ENCODE measurements at regions not wholly inside any gene's neighbourhood (a gene's known extent, or its start where the extent isn't known, plus 50 kb on each side); places are given as distances from the start of the nearest gene placed in this dataset.

GRCh38 chr12:114875313-114875712 is 191.3 kb upstream of the TBX3 start:
- Mint-ChIP-seq H3K4me3 (no peak overlapping the region), H3K27ac (no peak overlapping the region), H3K9me3 (peaks cover 0 to 4% (median 1%) of the 10 kb centered on the region in 9 donors), H3K36me3 (no peaks in the 10 kb centered on the region), H3K27me3 (peaks cover 0 to 9% (median 0%) of the 10 kb centered on the region in 5 donors), H3K4me1 (no peaks in the 10 kb centered on the region)
- POLR2A ChIA-PET: no interaction called here
- DNase-seq (no peak), ATAC-seq (no peak)

GRCh38 chr12:114873656-114874055 is 189.7 kb upstream of the TBX3 start:
- Mint-ChIP-seq H3K4me3 (no peak overlapping the region), H3K9me3 (peaks cover 0 to 4% (median 0%) of the 10 kb centered on the region in 9 donors), H3K4me1 (no peaks in the 10 kb centered on the region), H3K27me3 (peaks cover 0 to 11% (median 0%) of the 10 kb centered on the region in 5 donors), H3K36me3 (no peaks in the 10 kb centered on the region), H3K27ac (no peak overlapping the region)
- POLR2A ChIA-PET: no interaction called here
- ATAC-seq (no peak), DNase-seq (no peak)

GRCh38 chr12:114868995-114869834 is 185.2 kb upstream of the TBX3 start:
- POLR2A ChIA-PET: no interaction called here
- no peaks in the 10 kb centered on the region for H3K36me3 Mint-ChIP-seq
- H3K4me1 Mint-ChIP-seq: no peaks in the 10 kb centered on the region
- ATAC-seq (no peak), DNase-seq (no peak)
- H3K27me3 Mint-ChIP-seq: peaks cover 0 to 20% (median 0%) of the 10 kb centered on the region in 5 donors
- peaks cover 0 to 5% (median 0%) of the 10 kb centered on the region in 9 donors for H3K9me3 Mint-ChIP-seq
- no peak overlapping the region for H3K27ac Mint-ChIP-seq
- no peak overlapping the region for H3K4me3 Mint-ChIP-seq

GRCh38 chr12:114866331-114866730 is 182.4 kb upstream of the TBX3 start:
- H3K9me3 Mint-ChIP-seq: peaks cover 0 to 20% (median 3%) of the 10 kb centered on the region in 9 donors
- DNase-seq (no peak), ATAC-seq (no peak)
- no peaks in the 10 kb centered on the region for H3K36me3 Mint-ChIP-seq
- no peaks in the 10 kb centered on the region for H3K4me1 Mint-ChIP-seq
- no peak overlapping the region for H3K27ac Mint-ChIP-seq
- POLR2A ChIA-PET: no interaction called here
- no peak overlapping the region for H3K4me3 Mint-ChIP-seq
- peaks cover 0 to 20% (median 1%) of the 10 kb centered on the region in 5 donors for H3K27me3 Mint-ChIP-seq

- Mint-ChIP-seq H3K27me3 (peaks cover 0 to 16% (median 1%) of the 10 kb centered on the region in 5 donors), H3K4me3 (no peak overlapping the region), H3K36me3 (peaks cover 0 to 3% (median 0%) of the 10 kb centered on the region in 3 donors), H3K4me1 (no peaks in the 10 kb centered on the region), H3K27ac (no peak overlapping the region), H3K9me3 (peaks cover 0 to 24% (median 7%) of the 10 kb centered on the region in 9 donors)
- DNase-seq (no peak), ATAC-seq (no peak)
- POLR2A ChIA-PET: no interaction called here
These were observed 181.0 kb upstream of the TBX3 start for GRCh38 chr12:114864837-114865551.

- ATAC-seq (no peak), DNase-seq (no peak)
- POLR2A ChIA-PET: no interaction called here
- Mint-ChIP-seq H3K9me3 (peaks cover 0 to 24% (median 6%) of the 10 kb centered on the region in 9 donors), H3K4me1 (no peaks in the 10 kb centered on the region), H3K27me3 (peaks cover 0 to 16% (median 1%) of the 10 kb centered on the region in 5 donors), H3K36me3 (peaks cover 0 to 3% (median 0%) of the 10 kb centered on the region in 3 donors), H3K27ac (no peak overlapping the region), H3K4me3 (no peak overlapping the region)
These were observed 179.9 kb upstream of the TBX3 start for GRCh38 chr12:114863911-114864310.

GRCh38 chr12:114860969-114861368 is 177.0 kb upstream of the TBX3 start:
- peaks cover 0 to 10% (median 1%) of the 10 kb centered on the region in 5 donors for H3K27me3 Mint-ChIP-seq
- ATAC-seq (no peak), DNase-seq (no peak)
- H3K27ac Mint-ChIP-seq: no peak overlapping the region
- POLR2A ChIA-PET: no interaction called here
- H3K36me3 Mint-ChIP-seq: peaks cover 0 to 3% (median 0%) of the 10 kb centered on the region in 3 donors
- no peaks in the 10 kb centered on the region for H3K4me1 Mint-ChIP-seq
- no peak overlapping the region for H3K4me3 Mint-ChIP-seq
- H3K9me3 Mint-ChIP-seq: peaks cover 2 to 32% (median 11%) of the 10 kb centered on the region in 9 donors

- Mint-ChIP-seq H3K9me3 (peaks cover 3 to 46% (median 21%) of the 10 kb centered on the region in 9 donors), H3K27ac (no peak overlapping the region), H3K4me3 (no peak overlapping the region), H3K36me3 (peaks cover 0 to 7% (median 0%) of the 10 kb centered on the region in 3 donors), H3K4me1 (no peaks in the 10 kb centered on the region), H3K27me3 (peaks cover 0 to 6% (median 1%) of the 10 kb centered on the region in 5 donors)
- POLR2A ChIA-PET: no interaction called here
- no peak for DNase-seq
- no peak for ATAC-seq
These were observed 174.6 kb upstream of the TBX3 start for GRCh38 chr12:114858388-114859146.

GRCh38 chr12:114855678-114856077 is 171.7 kb upstream of the TBX3 start:
- POLR2A ChIA-PET: no interaction called here
- no peak overlapping the region for H3K27ac Mint-ChIP-seq
- H3K4me3 Mint-ChIP-seq: no peak overlapping the region
- DNase-seq (no peak), ATAC-seq (no peak)
- H3K27me3 Mint-ChIP-seq: peaks cover 0 to 18% (median 2%) of the 10 kb centered on the region in 5 donors
- peaks cover 0 to 4% (median 0%) of the 10 kb centered on the region in 3 donors for H3K36me3 Mint-ChIP-seq
- H3K4me1 Mint-ChIP-seq: no peaks in the 10 kb centered on the region
- peaks cover 6 to 41% (median 21%) of the 10 kb centered on the region in 9 donors for H3K9me3 Mint-ChIP-seq

- no peak overlapping the region for H3K4me3 Mint-ChIP-seq
These were observed 169.1 kb upstream of the TBX3 start for GRCh38 chr12:114852976-114853529.

GRCh38 chr12:114851981-114852380 is 168.0 kb upstream of the TBX3 start:
- H3K4me1 Mint-ChIP-seq: no peaks in the 10 kb centered on the region
- POLR2A ChIA-PET: no interaction called here
- peaks cover 0 to 20% (median 2%) of the 10 kb centered on the region in 5 donors for H3K27me3 Mint-ChIP-seq
- DNase-seq: no peak
- peaks cover 0 to 4% (median 0%) of the 10 kb centered on the region in 3 donors for H3K36me3 Mint-ChIP-seq
- H3K27ac Mint-ChIP-seq: no peak overlapping the region
- H3K4me3 Mint-ChIP-seq: no peak overlapping the region
- peaks cover 2 to 34% (median 14%) of the 10 kb centered on the region in 9 donors for H3K9me3 Mint-ChIP-seq
- ATAC-seq: no peak

More at GRCh38 chr12:114852976-114853529, 169.1 kb upstream of the TBX3 start:
- H3K36me3 Mint-ChIP-seq: peaks cover 0 to 4% (median 0%) of the 10 kb centered on the region in 3 donors
- H3K27ac Mint-ChIP-seq: no peak overlapping the region
- H3K9me3 Mint-ChIP-seq: peaks cover 5 to 39% (median 18%) of the 10 kb centered on the region in 9 donors
- H3K4me1 Mint-ChIP-seq: no peaks in the 10 kb centered on the region
- H3K27me3 Mint-ChIP-seq: peaks cover 0 to 25% (median 2%) of the 10 kb centered on the region in 5 donors
- POLR2A ChIA-PET: no interaction called here
- ATAC-seq (no peak), DNase-seq (no peak)

GRCh38 chr12:114850661-114851275 is 166.8 kb upstream of the TBX3 start:
- H3K36me3 Mint-ChIP-seq: peaks cover 0 to 3% (median 0%) of the 10 kb centered on the region in 3 donors
- no peak overlapping the region for H3K27ac Mint-ChIP-seq
- H3K27me3 Mint-ChIP-seq: peaks cover 0 to 20% (median 2%) of the 10 kb centered on the region in 5 donors
- no peak for DNase-seq
- no peak for ATAC-seq
- peaks cover 2 to 29% (median 10%) of the 10 kb centered on the region in 9 donors for H3K9me3 Mint-ChIP-seq
- H3K4me1 Mint-ChIP-seq: no peaks in the 10 kb centered on the region
- H3K4me3 Mint-ChIP-seq: no peak overlapping the region
- POLR2A ChIA-PET: no interaction called here
